ENCODE measurements at regions not wholly inside any gene's neighbourhood (a gene's known extent, or its start where the extent isn't known, plus 50 kb on each side); places are given as distances from the start of the nearest gene placed in this dataset.
"Not testable (repeated sequence)": the region's sequence is repeated elsewhere in the genome, so short reads cannot be mapped to it uniquely, and the experiment has no call there.

- DNase-seq: no peak
Measured at GRCh38 chr20:40019510-40019909, 669.5 kb downstream of the MAFB start.

- DNase-seq: no peak
Measured at GRCh38 chr20:40017765-40018164, 671.3 kb downstream of the MAFB start.

- no peak for DNase-seq
Measured at GRCh38 chr20:40016890-40017289, 672.1 kb downstream of the MAFB start.

- peak; percentile 1 for DNase-seq
Measured at GRCh38 chr20:40016392-40016791, 672.6 kb downstream of the MAFB start.

- DNase-seq: not testable (repeated sequence)
Measured at GRCh38 chr20:40012026-40012425, 677.0 kb downstream of the MAFB start.

GRCh38 chr20:40010483-40010882, 678.6 kb downstream of the MAFB start:
- DNase-seq: no peak

- DNase-seq: no peak
Measured at GRCh38 chr20:40009542-40009941, 679.5 kb downstream of the MAFB start.

- no peak for DNase-seq
Measured at GRCh38 chr20:40008177-40008576, 680.9 kb downstream of the MAFB start.

GRCh38 chr20:40006168-40006860, 682.7 kb downstream of the MAFB start:
- no peak for DNase-seq

- DNase-seq: not testable (repeated sequence)
Measured at GRCh38 chr20:40004092-40004491, 684.9 kb downstream of the MAFB start.

GRCh38 chr20:39993742-39994141, 695.3 kb downstream of the MAFB start:
- DNase-seq: no peak

- DNase-seq: no peak
Measured at GRCh38 chr20:39990692-39991091, 698.3 kb downstream of the MAFB start.

GRCh38 chr20:39988991-39989390, 700.0 kb downstream of the MAFB start:
- no peak for DNase-seq

- peak; percentile 43 for DNase-seq
Measured at GRCh38 chr20:39986173-39986904, 702.7 kb downstream of the MAFB start.

- DNase-seq: no peak
Measured at GRCh38 chr20:39985271-39985827, 703.7 kb downstream of the MAFB start.

GRCh38 chr20:39983655-39984054, 705.4 kb downstream of the MAFB start:
- no peak for DNase-seq

GRCh38 chr20:39983183-39983582, 705.9 kb downstream of the MAFB start:
- no peak for DNase-seq

- no peak for DNase-seq
Measured at GRCh38 chr20:39974966-39975501, 714.0 kb downstream of the MAFB start.

- DNase-seq: no peak
Measured at GRCh38 chr20:39968495-39968894, 720.5 kb downstream of the MAFB start.

GRCh38 chr20:39967806-39968205, 721.2 kb downstream of the MAFB start:
- no peak for DNase-seq

- DNase-seq: no peak
Measured at GRCh38 chr20:39961637-39962244, 727.3 kb downstream of the MAFB start.

GRCh38 chr20:39960522-39961428, 728.3 kb downstream of the MAFB start:
- no peak for DNase-seq
